H9 (cell line): ENCODE measurements at regions not wholly inside any gene's neighbourhood (a gene's known extent, or its start where the extent isn't known, plus 50 kb on each side); places are given as distances from the start of the nearest gene placed in this dataset.

Experiments
- DNase-seq: peaks from one replicate; pipeline ENCODE4 v3.0.0-alpha.2; 2017
- H2AFZ ChIP-seq: one replicate; pipeline ENCODE4 v1.6.1; 2013; ENCODE audit warnings: mild to moderate bottlenecking, low read length, control low read depth, moderate library complexity
- H2AK5ac ChIP-seq: 2 replicates; pipeline ENCODE4 v1.6.1; 2013; ENCODE audit warnings: low read length, control low read depth, mixed read lengths; ENCODE audit not compliant: insufficient read length
- H2BK120ac ChIP-seq: one replicate; pipeline ENCODE4 v1.6.1; 2013; ENCODE audit warnings: low read depth, mild to moderate bottlenecking, low read length, control low read depth, inconsistent platforms; ENCODE audit not compliant: poor library complexity, severe bottlenecking
- H2BK12ac ChIP-seq: 2 replicates; pipeline ENCODE4 v1.6.1; 2013; ENCODE audit warnings: low read length, control low read depth, mixed read lengths, low read depth; ENCODE audit not compliant: insufficient read length
- H2BK15ac ChIP-seq: 2 replicates; pipeline ENCODE4 v1.6.1; 2013; ENCODE audit warnings: low read depth, low read length, control low read depth
- H2BK20ac ChIP-seq: one replicate; pipeline ENCODE4 v1.6.1; 2013; ENCODE audit warnings: low read depth, mild to moderate bottlenecking, low read length, control low read depth, inconsistent platforms; ENCODE audit not compliant: poor library complexity, severe bottlenecking
- H2BK5ac ChIP-seq: 2 replicates; pipeline ENCODE4 v1.6.1; 2013; ENCODE audit warnings: low read length, control low read depth, mixed read lengths; ENCODE audit not compliant: insufficient read length
- H3K14ac ChIP-seq: 2 replicates; pipeline ENCODE4 v1.6.1; 2013; ENCODE audit warnings: low read length, control low read depth; ENCODE audit not compliant: insufficient read depth
- H3K18ac ChIP-seq: 2 replicates; pipeline ENCODE4 v1.6.1; 2013; ENCODE audit warnings: low read depth, mild to moderate bottlenecking, mixed read lengths, low read length, control low read depth; ENCODE audit not compliant: insufficient read length
- H3K23ac ChIP-seq: 2 replicates; pipeline ENCODE4 v1.6.1; 2013; ENCODE audit warnings: low read length, control low read depth, mixed read lengths, low read depth; ENCODE audit not compliant: insufficient read length
- H3K23me2 ChIP-seq: 2 replicates; pipeline ENCODE4 v1.6.1; 2013; ENCODE audit warnings: low read depth, mild to moderate bottlenecking, mixed read lengths, low read length, control low read depth; ENCODE audit not compliant: insufficient read length, poor library complexity, severe bottlenecking
- H3K27ac ChIP-seq: 2 replicates; pipeline ENCODE4 v1.5.1; 2013; ENCODE audit warnings: low read length, control low read depth, mixed read lengths, low read depth; ENCODE audit not compliant: insufficient read length
- H3K27me3 ChIP-seq: 2 replicates; pipeline ENCODE4 v1.6.1; 2013; ENCODE audit warnings: low read length, control low read depth, inconsistent platforms; ENCODE audit not compliant: insufficient read depth
- H3K4ac ChIP-seq: 2 replicates; pipeline ENCODE4 v1.6.1; 2013; ENCODE audit warnings: low read depth, mild to moderate bottlenecking, control low read depth, inconsistent platforms, low read length, moderate library complexity
- H3K4me1 ChIP-seq: 2 replicates; pipeline ENCODE4 v1.6.1; 2013; ENCODE audit warnings: low read length, control low read depth, inconsistent platforms; ENCODE audit not compliant: insufficient read depth
- H3K4me2 ChIP-seq: 2 replicates; pipeline ENCODE4 v1.6.1; 2013; ENCODE audit warnings: low read length, control low read depth, mixed read lengths; ENCODE audit not compliant: insufficient read length, insufficient read depth
- H3K56ac ChIP-seq: 2 replicates; pipeline ENCODE4 v1.6.1; 2013; ENCODE audit warnings: low read depth, mild to moderate bottlenecking, mixed read lengths, low read length, control low read depth; ENCODE audit not compliant: insufficient read length
- H3K79me1 ChIP-seq: 2 replicates; pipeline ENCODE4 v1.6.1; 2013; ENCODE audit warnings: low read depth, mild to moderate bottlenecking, moderate library complexity, low read length, control low read depth, inconsistent platforms; ENCODE audit not compliant: insufficient read depth, poor library complexity, severe bottlenecking
- H3K79me2 ChIP-seq: 2 replicates; pipeline ENCODE4 v1.6.1; 2013; ENCODE audit warnings: low read length, control low read depth, inconsistent platforms; ENCODE audit not compliant: insufficient read depth
- H3K9ac ChIP-seq: 2 replicates; pipeline ENCODE4 v1.6.1; 2013; ENCODE audit warnings: low read length, control low read depth, mixed read lengths; ENCODE audit not compliant: insufficient read length; ENCODE audit errors: extremely low read depth
- H3K9me3 ChIP-seq: one replicate; pipeline ENCODE4 v1.6.1; 2013; ENCODE audit warnings: low read depth, low read length, inconsistent platforms; ENCODE audit not compliant: control insufficient read depth
- H3T11ph ChIP-seq: one replicate; pipeline ENCODE4 v1.6.1; 2013; ENCODE audit warnings: mild to moderate bottlenecking, low read length, control low read depth, inconsistent platforms
- H4K20me1 ChIP-seq: one replicate; pipeline ENCODE4 v1.6.1; 2013; ENCODE audit not compliant: control insufficient read depth, insufficient read length, insufficient read depth
- H4K5ac ChIP-seq: 2 replicates; pipeline ENCODE4 v1.6.1; 2013; ENCODE audit warnings: low read depth, mild to moderate bottlenecking, mixed read lengths, low read length, control low read depth; ENCODE audit not compliant: insufficient read length
- H4K8ac ChIP-seq: replicated peaks from 2 replicates; pipeline ENCODE4 v1.6.1; 2013; ENCODE audit warnings: low read length, control low read depth, mixed read lengths, low read depth; ENCODE audit not compliant: insufficient read length
- H4K91ac ChIP-seq: 2 replicates; pipeline ENCODE4 v1.6.1; 2013; ENCODE audit warnings: low read depth, mild to moderate bottlenecking, moderate library complexity, mixed read lengths, low read length, control low read depth; ENCODE audit not compliant: insufficient read length
- H3K27ac Mint-ChIP-seq, 3 experiments: 2 replicates in 2 of 3; 3 replicates in 1 of 3; pipeline ENCODE4 v1.8.0; 2020 to 2021; ENCODE audit warnings: mixed read lengths in 3 of 3, mild to moderate bottlenecking in 1 of 3, moderate library complexity in 1 of 3
- H3K27me3 Mint-ChIP-seq: 2 replicates; pipeline ENCODE4 v1.8.0; 2021; ENCODE audit warnings: low read depth, mild to moderate bottlenecking, moderate library complexity, mixed read lengths
- H3K36me3 Mint-ChIP-seq, 3 experiments: 2 replicates in 2 of 3; 3 replicates in 1 of 3; pipeline ENCODE4 v1.8.0; 2020 to 2021; ENCODE audit warnings: low read depth in 3 of 3, mixed read lengths in 3 of 3; ENCODE audit not compliant: insufficient read depth in 1 of 3
- H3K4me1 Mint-ChIP-seq, 2 experiments: 2 replicates each; pipeline ENCODE4 v1.8.0; 2020; ENCODE audit warnings: mixed read lengths in 2 of 2
- H3K4me3 Mint-ChIP-seq, 2 experiments: 2 replicates in 1 of 2; 3 replicates in 1 of 2; pipeline ENCODE4 v1.8.0; 2020 to 2021; ENCODE audit warnings: mild to moderate bottlenecking in 2 of 2, mixed read lengths in 2 of 2, moderate library complexity in 1 of 2
- H3K9me3 Mint-ChIP-seq, 2 experiments: 2 replicates in 1 of 2; 3 replicates in 1 of 2; pipeline ENCODE4 v1.8.0; 2020; ENCODE audit warnings: mild to moderate bottlenecking in 2 of 2, mixed read lengths in 2 of 2, moderate library complexity in 1 of 2
- CTCF ChIP-seq: fragments of 200-600 bp; sonication (generic); conservative IDR thresholded peaks from 3 replicates; pipeline ENCODE4 v1.8.0; 2021; ENCODE audit warnings: antibody characterized with exemption, mild to moderate bottlenecking
- WGBS: extraction: QIAGEN DNeasy Blood & Tissue Kit; methylation state at CpG from one replicate; pipeline ENCODE4 v1.1.7; 2013; ENCODE audit warnings: missing lambda C conversion rate, low lambda C conversion rate, mixed read lengths; ENCODE audit not compliant: insufficient read length; ENCODE audit errors: extremely low coverage; 5-methylcytosine and 5-hydroxymethylcytosine counted together

GRCh38 chr6:1230689-1231605, 81.0 kb upstream of the FOXQ1 start:
- H3K79me1 ChIP-seq, result no peaks in the 10 kb centered on the region
- Mint-ChIP-seq H3K9me3 (no peaks in the 10 kb centered on the region), H3K27ac (no peak overlapping the region), H3K4me3 (no peak overlapping the region), H3K36me3 (no peaks in the 10 kb centered on the region), H3K27me3 (peaks cover 29% of the 10 kb centered on the region), H3K4me1 (peaks cover 0 to 9% of the 10 kb centered on the region in 2 experiments; a peak in 2 of 4 replicates)
- no peak overlapping the region for H4K91ac ChIP-seq
- H3K56ac ChIP-seq, result no peak overlapping the region
- H2BK15ac ChIP-seq, result no peak overlapping the region
- H4K5ac ChIP-seq, result no peak overlapping the region
- no peak overlapping the region for H3K14ac ChIP-seq
- no peak overlapping the region for H3K23ac ChIP-seq
- H3K27ac ChIP-seq, result no peak overlapping the region
- H3K23me2 ChIP-seq, result no peaks in the 10 kb centered on the region
- H2BK5ac ChIP-seq, result no peak overlapping the region
- no peak overlapping the region for H2AFZ ChIP-seq
- no peak overlapping the region for H2AK5ac ChIP-seq
- H3K9me3 ChIP-seq, result no peaks in the 10 kb centered on the region
- no peaks in the 10 kb centered on the region for H3K79me2 ChIP-seq
- no peak overlapping the region for H3K18ac ChIP-seq
- H3T11ph ChIP-seq, result no peak overlapping the region
- H3K27me3 ChIP-seq, result no peaks in the 10 kb centered on the region
- no peak overlapping the region for H2BK12ac ChIP-seq
- no peak overlapping the region for H2BK120ac ChIP-seq
- TF ChIP-seq CTCF, result no peak
- no peak overlapping the region for H4K8ac ChIP-seq
- no peak for DNase-seq
- H3K4me2 ChIP-seq, result no peak overlapping the region
- no peak overlapping the region for H3K4ac ChIP-seq
- no peaks in the 10 kb centered on the region for H3K4me1 ChIP-seq
- no CpG with 5 or more reads among the region's 8 CpGs for WGBS
- H4K20me1 ChIP-seq, result no peaks in the 10 kb centered on the region
- no peak overlapping the region for H2BK20ac ChIP-seq
- no peak overlapping the region for H3K9ac ChIP-seq
